Thoracic aorta (tissue), 2 donors: ENCODE measurements at regions not wholly inside any gene's neighbourhood (a gene's known extent, or its start where the extent isn't known, plus 50 kb on each side); places are given as distances from the start of the nearest gene placed in this dataset.

Experiments used
- ATAC-seq: fragments of 150-250 bp; one replicate; pipeline ENCODE4 v1.8.0; 2017; ENCODE audit warnings: low read depth; ENCODE audit not compliant: insufficient number of reproducible peaks, low FRiP score
- DNase-seq: peaks from one replicate; pipeline ENCODE4 v3.0.0-alpha.2; 2020; ENCODE audit warnings: low spot score
- H3K27ac ChIP-seq, 2 donors: fragments of 200-600 bp; sonication (generic); 1 replicate in 1 of 2; 2 replicates in 1 of 2; pipeline ENCODE4 v1.5.1; 2016; ENCODE audit warnings: mild to moderate bottlenecking in 2 of 2, moderate library complexity in 2 of 2
- H3K27me3 ChIP-seq: fragments of 200-600 bp; sonication (generic); replicated peaks from 2 replicates; pipeline ENCODE4 v1.6.0; 2016; ENCODE audit warnings: mild to moderate bottlenecking; ENCODE audit not compliant: insufficient read depth
- H3K36me3 ChIP-seq: fragments of 200-600 bp; sonication (generic); one replicate; pipeline ENCODE4 v1.5.1; 2016
- H3K4me1 ChIP-seq, 2 donors: fragments of 200-600 bp; sonication (generic); 1 replicate in 1 of 2; 2 replicates in 1 of 2; pipeline versions ENCODE4 v1.5.1 to v1.6.0; 2016; ENCODE audit warnings: low read depth in 2 of 2, mild to moderate bottlenecking in 1 of 2; ENCODE audit not compliant: control insufficient read depth in 1 of 2
- H3K4me3 ChIP-seq: fragments of 200-600 bp; sonication (generic); 2 replicates; pipeline ENCODE4 v1.5.1; 2016; ENCODE audit warnings: mild to moderate bottlenecking
- H3K9me3 ChIP-seq: fragments of 200-600 bp; sonication (generic); 2 replicates; pipeline ENCODE4 v1.5.1; 2016
- TF ChIP-seq, protein P1 (sequence below): fragments of 200-600 bp; sonication (generic); IDR thresholded peaks from one replicate; pipeline ENCODE4 v1.5.1; 2019; ENCODE audit warnings: antibody characterized with exemption

DNA sequence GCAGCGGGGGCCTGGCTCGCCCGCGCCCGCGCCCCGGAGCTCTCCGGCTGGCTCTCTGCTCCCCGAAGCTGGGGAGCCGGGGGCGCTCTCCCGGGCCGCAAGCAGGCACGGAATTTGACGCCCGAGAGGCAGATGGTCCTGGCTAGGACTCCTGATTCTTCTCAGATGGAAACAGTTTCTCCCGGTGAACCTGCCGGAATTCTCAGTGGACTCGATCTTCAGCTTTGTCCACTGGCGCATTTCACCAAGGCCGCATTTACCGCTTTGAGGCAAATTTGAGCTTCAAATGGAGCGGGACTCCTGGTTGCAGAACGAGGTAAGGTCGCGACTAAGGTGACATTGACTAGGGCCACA, 305.7 kb upstream of the KCNN2 start:
- no peak for DNase-seq
- H3K4me3 ChIP-seq, result peak overlapping the region; percentile 72
- no peaks in the 10 kb centered on the region for H3K36me3 ChIP-seq
- no peak overlapping the region for H3K27ac ChIP-seq
- no peaks in the 10 kb centered on the region for H3K27me3 ChIP-seq
- H3K4me1 ChIP-seq, result peaks cover 3 to 16% of the 10 kb centered on the region in 2 donors
- TF ChIP-seq, protein P1, sequence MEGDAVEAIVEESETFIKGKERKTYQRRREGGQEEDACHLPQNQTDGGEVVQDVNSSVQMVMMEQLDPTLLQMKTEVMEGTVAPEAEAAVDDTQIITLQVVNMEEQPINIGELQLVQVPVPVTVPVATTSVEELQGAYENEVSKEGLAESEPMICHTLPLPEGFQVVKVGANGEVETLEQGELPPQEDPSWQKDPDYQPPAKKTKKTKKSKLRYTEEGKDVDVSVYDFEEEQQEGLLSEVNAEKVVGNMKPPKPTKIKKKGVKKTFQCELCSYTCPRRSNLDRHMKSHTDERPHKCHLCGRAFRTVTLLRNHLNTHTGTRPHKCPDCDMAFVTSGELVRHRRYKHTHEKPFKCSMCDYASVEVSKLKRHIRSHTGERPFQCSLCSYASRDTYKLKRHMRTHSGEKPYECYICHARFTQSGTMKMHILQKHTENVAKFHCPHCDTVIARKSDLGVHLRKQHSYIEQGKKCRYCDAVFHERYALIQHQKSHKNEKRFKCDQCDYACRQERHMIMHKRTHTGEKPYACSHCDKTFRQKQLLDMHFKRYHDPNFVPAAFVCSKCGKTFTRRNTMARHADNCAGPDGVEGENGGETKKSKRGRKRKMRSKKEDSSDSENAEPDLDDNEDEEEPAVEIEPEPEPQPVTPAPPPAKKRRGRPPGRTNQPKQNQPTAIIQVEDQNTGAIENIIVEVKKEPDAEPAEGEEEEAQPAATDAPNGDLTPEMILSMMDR, result no peak
- no peak for ATAC-seq
- no peaks in the 10 kb centered on the region for H3K9me3 ChIP-seq

DNA sequence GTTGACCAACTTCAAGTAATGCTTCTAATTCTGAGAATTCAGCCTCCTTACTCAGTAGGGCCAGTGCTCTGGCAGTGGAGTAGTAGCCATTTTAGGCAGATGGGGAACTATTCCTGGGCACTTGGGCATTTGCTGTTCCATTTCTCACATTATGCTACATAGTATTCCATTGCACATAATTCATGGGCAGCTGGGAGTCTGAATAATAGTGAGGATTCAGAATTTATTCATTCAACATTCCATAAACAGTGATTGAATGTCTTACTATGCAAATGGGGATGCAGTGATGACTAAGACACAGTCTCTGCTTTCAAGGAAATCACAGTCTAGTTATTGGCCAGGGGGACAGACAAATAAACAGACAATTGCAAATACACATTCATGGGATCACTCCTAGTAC, 301.0 kb upstream of the KCNN2 start:
- TF ChIP-seq, protein P1, result no peak
- DNase-seq (no peak), ATAC-seq (no peak)
- peaks cover 3 to 7% of the 10 kb centered on the region in 2 donors for H3K4me1 ChIP-seq
- H3K36me3 ChIP-seq, result no peaks in the 10 kb centered on the region
- no peaks in the 10 kb centered on the region for H3K27me3 ChIP-seq
- H3K9me3 ChIP-seq, result no peaks in the 10 kb centered on the region
- H3K4me3 ChIP-seq, result no peak overlapping the region
- no peak overlapping the region for H3K27ac ChIP-seq

DNA sequence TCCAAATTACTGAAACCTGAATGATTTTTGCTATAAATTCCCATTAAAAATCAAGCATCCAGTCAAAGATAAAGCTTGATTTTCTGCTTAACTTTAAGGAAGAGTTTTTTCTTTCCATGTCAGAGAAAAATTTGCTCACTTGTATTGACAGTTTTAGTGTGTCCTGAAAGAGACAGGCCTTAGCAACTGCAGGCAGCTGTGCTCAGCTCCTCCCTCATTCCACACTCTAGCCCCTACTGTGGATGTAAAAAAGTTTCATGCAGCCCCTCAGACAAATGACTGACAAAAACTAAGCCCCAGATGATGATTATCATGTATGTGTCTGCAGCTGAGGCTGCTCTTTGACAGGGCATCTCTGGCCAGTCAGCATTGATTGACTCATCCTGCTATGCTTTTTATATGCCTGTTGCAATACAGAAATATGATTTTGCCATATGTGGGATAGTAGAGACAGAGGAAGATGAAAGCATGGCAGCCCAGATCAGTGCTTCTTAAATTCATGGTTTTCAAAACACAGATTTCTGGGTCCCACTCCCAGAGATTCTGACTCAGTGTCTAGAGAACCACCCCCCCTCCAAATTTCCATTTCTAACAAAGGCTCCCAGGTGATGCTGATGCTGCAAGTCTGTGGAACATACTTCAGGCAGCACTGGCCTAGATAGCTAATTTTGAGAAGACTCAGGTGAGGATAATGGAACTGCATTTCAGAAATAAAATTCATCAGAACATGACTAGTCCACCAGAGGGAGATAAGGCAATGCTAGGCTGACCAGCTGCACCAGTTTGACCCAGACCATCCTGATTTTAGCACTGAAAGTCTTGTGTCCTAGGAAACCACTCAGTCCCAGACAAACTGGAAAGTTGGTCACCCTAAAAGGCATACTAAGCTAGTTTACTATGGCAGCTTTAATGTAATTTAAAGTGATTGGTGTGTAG, 298.7 kb upstream of the KCNN2 start:
- Histone ChIP-seq H3K9me3 (no peaks in the 10 kb centered on the region), H3K27me3 (no peaks in the 10 kb centered on the region), H3K36me3 (no peaks in the 10 kb centered on the region), H3K27ac (no peak overlapping the region), H3K4me1 (no peaks in the 10 kb centered on the region), H3K4me3 (no peak overlapping the region)
- DNase-seq (no peak), ATAC-seq (no peak)
- TF ChIP-seq, protein P1, result no peak

DNA sequence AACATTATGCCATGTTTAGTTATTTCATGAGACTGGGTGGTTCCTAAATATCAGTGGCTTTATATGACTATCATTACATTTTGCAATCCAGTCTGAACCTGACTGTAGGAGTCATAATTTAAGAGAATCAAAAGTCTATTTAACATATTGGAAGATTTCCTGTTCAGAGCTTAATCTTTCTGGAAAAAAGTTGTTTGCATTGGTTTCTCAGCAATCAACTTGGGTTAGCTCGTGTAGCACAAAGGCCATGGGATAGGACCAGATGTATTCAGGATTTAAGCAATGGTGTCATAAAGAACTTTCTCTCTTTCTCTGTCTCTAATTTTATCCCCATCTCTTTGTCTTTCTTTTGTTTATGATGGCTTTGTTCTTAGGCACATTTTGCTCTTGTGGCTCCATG, 296.0 kb upstream of the KCNN2 start:
- H3K27ac ChIP-seq, result no peak overlapping the region
- no peaks in the 10 kb centered on the region for H3K27me3 ChIP-seq
- no peak for DNase-seq
- no peak overlapping the region for H3K4me3 ChIP-seq
- H3K4me1 ChIP-seq, result no peaks in the 10 kb centered on the region
- H3K36me3 ChIP-seq, result no peaks in the 10 kb centered on the region
- no peak for ATAC-seq
- TF ChIP-seq, protein P1, result no peak
- no peaks in the 10 kb centered on the region for H3K9me3 ChIP-seq

DNA sequence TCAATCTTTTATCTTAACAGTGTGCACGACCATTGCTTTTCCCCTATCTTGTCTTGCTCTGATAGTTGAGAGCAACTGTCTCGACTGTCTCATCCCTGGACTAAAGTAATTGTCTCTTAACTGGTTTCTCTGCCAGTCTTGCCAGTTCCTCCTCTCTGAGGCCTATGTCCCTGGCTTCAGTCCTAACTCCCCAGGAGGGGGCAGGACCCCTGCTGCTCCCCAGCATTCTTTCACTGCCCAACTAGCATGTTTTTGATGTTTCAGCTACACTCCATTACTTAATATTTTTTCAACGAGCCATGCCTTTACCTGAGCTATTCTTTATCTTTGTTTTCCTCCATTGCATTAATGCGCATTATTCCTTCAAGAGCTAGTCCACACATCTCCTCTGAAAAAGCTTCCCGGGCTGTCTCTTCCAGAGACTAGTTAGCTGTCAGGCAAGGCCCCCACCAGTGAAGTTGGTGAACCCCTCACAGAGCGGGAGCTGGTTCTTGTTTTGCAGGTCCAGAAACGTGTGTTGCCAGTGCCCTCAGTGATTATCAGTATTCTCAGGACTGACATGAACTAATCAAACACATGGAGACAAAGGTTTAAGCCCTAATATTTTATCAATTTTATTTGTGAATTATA, 291.7 kb upstream of the KCNN2 start:
- TF ChIP-seq, protein P1, result no peak
- DNase-seq (no peak), ATAC-seq (no peak)
- H3K27me3 ChIP-seq, result no peaks in the 10 kb centered on the region
- H3K36me3 ChIP-seq, result no peaks in the 10 kb centered on the region
- no peaks in the 10 kb centered on the region for H3K9me3 ChIP-seq
- H3K4me3 ChIP-seq, result no peak overlapping the region
- H3K4me1 ChIP-seq, result no peaks in the 10 kb centered on the region
- H3K27ac ChIP-seq, result no peak overlapping the region
